Femur (tissue), 1 donor: ENCODE measurements at regions not wholly inside any gene's neighbourhood (a gene's known extent, or its start where the extent isn't known, plus 50 kb on each side); places are given as distances from the start of the nearest gene placed in this dataset.
A peak's percentile ranks its signal among the peaks of the same experiment; 100 is the strongest.
"Not testable (repeated sequence)": the region's sequence is repeated elsewhere in the genome, so short reads cannot be mapped to it uniquely, and the experiment has no call there.

Experiments
- DNase-seq: peaks from one replicate; pipeline ENCODE4 v3.0.0-alpha.2; 2017

DNA sequence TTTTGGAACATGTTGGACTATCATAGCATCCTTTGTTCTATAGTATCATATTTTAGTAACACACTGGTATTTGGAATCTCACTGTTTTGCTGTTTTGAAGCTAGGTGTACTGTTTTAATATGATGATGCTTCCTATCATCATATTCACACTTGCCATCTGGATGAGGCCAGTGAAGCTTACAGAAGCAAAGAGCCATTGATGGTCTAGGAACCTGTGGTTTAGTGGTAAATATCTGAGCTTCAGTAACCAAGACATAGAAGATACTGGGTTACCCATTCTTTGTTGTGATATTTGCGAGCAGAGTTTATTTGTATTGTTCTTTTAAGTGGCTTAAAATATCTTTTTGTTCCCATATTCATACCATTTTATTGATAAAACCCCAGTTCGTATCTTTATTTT is 304.1 kb downstream of the SATB1 start:
- DNase-seq, result no peak

DNA sequence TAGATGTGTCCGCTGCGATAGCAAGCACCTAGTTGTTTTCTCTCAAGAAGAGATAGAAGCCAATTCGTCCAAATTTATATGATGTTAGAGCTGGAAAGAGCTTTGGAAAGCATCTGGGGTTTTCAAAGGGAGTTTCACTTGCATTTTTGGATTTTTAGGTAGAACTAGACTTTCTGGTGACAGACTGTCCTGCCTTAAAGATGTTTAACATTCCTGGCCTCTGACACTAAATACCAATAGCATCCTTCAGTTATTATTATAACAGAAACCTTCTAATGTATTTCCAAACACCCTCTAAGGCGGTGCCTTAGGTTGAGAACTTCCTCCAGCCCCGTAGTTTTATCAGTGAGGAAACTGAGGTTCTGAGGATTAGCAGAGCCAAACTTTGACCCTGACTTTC is 305.3 kb downstream of the SATB1 start:
- DNase-seq, result no peak

DNA sequence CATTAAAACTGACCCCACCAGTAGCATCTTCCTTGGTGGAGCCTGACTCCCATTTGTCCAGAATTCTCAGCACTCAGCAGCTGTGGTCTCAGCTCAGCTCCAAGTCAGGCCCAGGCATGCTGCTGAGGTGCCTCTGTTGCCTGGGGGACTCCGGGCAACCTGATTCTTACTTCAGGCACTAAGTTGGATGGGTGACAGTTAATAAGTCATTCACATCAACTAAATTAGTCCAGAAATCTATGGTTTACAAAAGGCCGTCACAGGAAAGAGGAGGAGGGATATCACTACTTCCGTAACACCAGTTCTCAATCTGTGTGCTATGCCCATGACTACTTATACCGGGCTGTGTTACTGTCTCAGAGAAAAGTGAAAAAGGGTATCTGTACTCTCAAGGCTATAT is 310.2 kb downstream of the SATB1 start:
- DNase-seq, result no peak

DNA sequence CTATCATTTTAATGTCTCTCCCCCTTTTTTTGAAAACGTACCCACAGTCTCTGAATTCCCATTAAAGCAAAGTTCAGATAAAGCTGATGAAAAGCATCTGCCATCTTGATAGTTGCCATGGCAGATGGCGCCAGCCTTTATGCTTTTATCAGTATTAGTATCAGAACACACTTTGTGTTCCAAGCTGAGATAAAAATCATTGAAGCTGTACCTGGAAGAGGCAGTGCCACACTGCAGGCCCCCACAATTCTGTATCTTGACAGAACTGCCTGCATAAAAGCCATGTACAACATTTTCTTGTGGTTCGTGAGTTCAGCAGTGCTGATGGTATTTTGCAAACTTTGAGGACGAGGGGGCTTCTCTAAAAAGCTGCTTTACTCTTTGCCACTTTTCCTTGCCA is 311.7 kb downstream of the SATB1 start:
- DNase-seq, result no peak

DNA sequence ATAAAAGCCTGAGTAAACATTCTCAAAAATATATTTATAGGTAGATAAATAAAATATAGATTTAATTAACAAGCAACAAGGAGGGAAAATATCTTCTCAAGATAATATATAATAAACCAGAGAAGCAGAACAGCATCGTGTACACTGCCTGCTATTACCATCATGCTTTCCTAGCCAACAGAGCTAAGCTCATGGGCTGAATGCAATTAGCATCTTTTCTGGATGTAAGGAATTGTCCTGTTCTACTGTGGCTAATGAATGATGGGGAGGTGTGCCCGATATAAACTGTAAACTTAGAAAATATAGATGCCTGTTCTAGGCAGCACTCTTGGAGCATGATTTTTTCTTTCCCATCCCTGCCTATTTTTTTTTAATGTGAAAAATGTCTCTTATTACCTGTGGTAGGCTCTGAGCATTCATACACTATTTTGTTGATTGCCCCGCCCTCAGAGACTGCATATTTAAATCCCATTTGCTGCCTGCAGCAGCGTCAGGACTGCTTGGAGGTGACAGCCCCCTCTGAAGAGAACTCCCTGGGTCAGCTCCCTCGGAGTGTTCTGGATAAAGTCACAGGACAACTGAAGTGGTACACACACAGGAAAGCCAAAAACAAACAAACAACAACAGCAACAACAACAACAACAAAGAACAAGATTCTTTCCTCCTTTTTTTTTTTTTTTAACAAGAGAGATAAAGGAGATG is 312.3 kb downstream of the SATB1 start:
- DNase-seq, result no peak

DNA sequence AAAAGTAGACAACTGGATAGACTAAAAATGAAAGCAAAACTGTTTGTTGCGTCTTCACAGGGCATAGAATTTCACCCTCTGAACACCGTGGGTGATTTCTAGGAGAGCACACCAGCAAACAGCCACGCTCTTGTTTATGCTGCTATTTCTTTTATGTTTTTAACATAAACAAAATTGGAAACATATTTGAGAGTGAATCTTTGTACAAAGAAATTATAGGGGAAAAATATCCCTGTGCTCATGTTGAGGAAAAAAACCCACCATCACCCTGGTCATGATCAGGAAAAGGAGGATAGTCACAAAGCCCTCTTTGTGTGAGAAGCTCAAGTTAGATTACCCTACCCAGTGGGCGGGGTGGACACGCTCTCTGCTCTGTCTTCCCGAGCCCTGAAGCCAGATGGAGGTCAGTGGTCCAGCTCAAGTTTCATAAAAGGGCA is 313.3 kb downstream of the SATB1 start:
- DNase-seq, result peak; percentile 35

DNA sequence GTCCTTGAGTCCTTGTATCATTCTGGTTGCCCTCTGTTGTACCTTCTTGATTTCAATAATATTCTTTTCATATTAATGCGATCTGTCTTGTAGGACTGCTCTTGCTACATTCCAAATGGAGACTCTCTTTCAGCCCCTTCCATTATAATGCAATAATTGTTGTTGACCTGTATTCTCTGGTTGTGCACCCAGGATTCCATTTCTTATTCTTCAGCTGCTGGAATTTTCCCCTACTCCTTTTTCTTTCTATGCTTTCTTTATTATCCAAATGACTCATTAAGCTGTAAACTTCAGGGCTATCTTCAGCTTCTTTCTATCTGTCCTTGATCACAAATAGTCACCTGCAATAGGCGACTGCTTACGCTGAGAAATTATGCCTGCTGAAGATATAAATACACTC is 321.5 kb downstream of the SATB1 start:
- no peak for DNase-seq

DNA sequence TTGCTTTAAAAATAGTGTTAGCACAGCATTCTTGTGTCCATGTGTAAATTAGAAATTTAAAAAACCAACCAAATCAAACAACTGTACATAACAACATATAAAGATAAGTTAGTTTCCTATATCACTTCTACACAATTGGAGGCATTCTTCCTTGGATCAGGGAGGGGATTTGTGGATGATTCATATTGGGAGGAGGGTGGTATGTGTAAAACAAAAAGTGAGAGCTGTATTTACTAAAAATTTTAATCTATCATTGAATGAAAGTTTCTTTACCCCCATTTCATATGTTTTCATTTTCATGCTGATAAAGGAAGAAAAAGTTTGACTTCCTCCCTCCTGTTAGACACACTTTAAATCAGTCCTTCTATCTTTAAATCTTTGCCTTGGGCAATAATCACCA is 325.0 kb downstream of the SATB1 start:
- DNase-seq, result no peak

DNA sequence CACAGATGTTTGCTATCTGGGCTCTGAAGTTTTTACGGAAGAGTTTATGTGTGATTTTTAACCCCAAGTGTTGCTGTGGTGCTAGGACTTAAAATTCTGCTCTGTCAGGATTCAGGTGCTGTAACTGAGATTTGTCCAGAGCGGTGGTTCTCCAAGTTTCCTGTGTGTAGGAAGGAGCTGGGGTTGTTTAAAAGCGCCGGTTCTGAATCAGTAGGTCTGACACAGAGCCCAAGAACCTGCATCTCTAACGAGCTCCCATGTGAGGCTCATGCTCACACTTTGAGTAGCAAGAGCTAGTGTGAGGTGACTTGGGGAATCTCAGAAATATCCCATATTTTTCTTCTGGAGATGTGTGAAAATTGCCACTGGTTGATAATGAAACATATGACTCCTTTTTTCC is 325.5 kb downstream of the SATB1 start:
- DNase-seq, result no peak

DNA sequence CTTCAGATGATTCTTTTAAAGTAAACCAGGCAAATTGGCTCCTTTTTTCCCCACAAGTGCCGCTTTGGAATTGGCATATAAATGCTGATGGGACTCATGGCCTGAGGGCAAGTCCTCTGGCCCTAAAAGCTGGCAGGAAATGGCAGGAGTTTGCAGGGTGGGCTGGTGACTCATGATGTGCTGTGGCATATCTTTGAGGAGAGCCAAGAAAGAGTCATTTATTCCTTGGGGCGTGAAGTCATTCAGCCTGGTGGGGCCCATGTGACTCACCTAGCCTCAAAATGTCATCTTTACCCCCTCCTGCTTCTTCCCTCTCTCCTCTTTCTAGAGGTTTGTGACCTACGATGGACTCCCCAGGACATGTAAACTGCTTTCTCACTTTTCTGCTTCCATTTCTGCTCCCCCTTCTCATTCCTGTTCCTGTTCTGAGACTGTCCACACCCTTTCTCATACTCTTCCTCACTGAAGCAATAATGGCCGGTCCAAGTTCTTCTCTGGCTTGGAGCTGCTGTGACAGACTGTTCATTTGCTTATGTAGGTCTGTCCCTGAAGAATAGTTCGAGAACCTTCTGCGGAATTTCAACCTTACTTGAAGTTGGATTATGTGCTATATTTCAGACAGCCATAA is 326.1 kb downstream of the SATB1 start:
- DNase-seq, result no peak

DNA sequence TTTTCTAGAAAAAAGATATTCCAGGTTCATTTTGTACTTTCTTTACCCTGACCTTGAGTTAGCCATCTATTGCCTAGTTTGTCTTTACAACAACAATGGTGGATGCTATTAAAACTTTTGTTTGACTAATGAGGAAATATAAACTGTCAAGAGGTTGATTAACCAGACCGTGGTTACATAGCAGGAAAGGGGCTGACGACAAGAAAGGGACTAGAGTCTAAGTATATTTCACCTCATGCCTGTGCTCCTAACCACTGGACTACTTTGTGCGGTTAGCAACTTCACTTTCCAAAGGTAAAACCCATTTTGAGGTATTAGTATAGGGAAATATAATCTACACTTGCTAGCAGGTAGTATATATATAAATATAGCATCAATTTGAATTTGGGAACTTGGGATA is 327.1 kb downstream of the SATB1 start:
- DNase-seq, result no peak

DNA sequence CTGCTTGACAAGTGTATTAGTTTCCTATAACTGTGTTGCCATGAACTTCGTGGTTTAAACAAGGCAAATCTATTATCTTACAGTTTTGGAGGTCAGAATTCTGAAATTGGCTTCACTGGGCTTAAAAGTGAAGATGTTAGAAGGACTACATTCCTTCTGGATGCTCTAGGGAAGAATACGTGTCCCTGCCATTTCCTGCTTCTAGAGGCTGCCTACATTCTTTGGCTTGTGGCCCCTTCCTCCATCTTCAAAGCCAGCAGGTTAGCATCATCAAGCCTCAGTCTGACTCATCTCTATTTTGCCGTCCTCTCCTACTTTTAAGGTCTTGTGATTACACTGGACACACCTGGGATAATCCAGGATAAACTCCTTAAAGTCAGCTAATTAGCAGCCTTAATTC is 327.7 kb downstream of the SATB1 start:
- DNase-seq, result no peak

DNA sequence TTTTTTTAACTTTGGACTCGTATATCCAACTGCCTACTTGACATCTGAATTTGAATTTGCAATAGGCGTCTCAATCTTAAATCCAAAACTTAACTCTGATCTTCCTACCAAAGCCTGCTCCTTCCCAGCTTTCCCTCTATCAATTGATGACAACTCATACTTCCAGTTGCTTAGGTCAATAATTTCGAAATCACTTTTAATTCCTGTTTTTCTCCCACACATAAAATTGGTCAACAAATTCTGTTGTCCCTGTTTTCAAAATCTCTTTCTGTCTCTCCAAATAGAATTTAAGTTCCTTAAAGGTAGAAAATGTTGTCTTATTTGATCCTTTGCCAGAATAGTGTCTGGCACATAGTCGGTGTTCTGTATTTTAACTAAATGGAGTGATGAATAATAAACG is 332.4 kb downstream of the SATB1 start:
- DNase-seq, result no peak

DNA sequence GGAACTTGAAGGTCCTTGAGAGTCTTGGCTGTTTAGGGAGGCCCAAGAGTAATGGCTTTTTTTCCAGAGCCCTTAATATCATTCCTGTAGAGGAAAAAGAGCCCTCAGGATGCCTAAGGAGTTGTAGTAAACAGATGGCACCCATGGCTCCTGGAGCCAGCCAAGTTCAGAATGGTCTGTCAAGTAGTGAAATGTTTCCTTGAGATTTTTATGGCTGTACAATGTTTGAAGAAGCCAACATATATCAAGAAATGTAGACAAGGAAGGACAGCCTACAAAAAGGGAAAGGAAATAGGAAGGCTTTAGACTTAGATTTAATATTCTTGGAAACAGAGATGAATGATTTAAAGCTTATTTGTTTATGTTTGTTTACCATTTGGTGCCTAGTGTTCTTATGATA is 334.8 kb downstream of the SATB1 start:
- no peak for DNase-seq

DNA sequence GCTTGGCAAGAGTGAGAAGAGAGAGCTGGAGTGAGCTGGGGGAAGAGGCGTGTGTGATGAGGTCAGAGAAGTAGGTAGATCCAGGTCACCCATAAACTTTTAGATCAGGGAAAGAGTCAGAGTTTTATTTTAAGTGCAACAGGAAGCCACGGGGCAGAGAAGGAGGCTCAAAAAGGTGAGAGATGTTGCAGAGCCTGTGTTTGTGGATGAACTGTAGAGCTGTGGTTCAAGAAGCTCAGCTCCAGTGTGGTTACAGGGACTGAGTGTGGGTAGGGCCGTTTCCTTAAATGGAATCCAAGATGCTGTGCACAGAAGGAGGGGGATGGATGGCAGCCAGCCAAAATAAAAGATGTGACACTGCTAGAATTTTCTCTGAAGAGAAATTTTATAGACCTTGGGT is 337.2 kb downstream of the SATB1 start:
- DNase-seq, result no peak

DNA sequence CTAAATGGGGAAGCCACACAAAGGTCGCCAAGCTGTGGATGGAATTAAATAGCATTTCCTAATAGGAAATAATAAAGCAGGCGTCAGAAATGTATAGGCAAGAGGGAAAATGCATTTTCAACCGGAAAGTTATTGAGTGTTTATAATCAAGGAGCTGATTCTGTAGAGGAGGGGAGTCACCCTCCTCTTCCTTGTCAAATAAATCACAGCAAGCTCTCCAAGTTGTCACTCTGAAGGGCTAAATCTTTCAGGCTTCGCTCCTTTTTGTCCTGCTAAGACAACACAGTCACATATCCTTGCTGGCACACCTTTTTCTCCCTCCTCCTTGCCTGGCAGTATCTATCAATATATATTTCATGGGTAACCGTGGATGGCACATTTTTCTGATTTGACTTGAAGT is 338.4 kb downstream of the SATB1 start:
- DNase-seq, result no peak

DNA sequence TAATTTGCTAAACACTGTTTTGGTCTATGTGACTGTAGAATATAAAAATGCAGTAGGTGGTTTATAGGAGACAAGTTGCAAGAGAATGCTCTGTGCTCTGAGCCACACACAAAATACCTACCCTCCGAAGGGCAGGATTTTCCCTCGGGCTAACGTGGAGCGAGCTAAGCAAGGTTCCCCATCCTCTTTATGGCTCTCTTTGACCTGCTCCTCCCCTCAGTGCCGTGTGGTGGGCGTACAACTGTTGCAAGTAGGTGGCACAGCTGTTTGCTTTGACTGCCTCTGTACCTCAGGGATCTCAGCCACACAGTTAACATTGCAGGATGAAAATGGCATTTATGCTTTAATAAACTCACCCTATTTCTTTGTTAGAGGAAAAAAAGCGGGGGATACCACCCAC is 339.1 kb downstream of the SATB1 start:
- DNase-seq, result no peak

DNA sequence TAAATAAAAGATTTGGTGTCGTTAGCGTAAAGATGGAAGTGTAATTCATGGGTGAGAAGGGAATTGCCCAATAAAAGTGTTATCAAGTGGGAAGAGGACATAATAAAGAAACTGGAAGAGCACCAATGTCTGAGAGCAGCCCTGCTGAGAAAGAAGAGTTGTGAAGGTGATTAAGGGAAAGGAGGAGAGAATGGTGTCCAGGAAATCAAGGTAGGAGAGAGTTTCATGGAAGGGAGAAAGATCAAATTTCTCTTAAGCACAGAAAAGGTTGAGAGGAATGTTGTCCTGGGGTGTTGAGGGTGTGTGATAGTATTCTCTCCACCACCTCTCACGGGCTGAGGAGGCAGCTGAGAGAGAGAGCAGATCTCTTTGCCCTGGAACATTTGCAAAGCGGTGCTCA is 339.7 kb downstream of the SATB1 start:
- DNase-seq, result no peak

DNA sequence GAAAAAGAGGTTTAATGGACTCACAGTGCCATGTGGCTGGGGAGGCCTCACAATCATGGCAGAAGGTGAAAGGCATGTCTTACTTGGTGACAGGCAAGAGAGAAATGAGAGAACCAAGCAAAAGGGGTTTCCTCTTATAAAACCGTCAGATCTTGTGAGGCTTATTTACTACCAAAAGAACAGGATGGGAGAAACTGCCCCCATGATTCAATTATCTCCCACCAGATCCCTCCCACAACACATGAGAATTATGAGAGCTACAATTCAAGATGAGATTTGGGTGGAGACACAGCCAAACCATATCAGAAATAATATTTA is 340.8 kb upstream of the TBC1D5 start:
- not testable (repeated sequence) for DNase-seq

DNA sequence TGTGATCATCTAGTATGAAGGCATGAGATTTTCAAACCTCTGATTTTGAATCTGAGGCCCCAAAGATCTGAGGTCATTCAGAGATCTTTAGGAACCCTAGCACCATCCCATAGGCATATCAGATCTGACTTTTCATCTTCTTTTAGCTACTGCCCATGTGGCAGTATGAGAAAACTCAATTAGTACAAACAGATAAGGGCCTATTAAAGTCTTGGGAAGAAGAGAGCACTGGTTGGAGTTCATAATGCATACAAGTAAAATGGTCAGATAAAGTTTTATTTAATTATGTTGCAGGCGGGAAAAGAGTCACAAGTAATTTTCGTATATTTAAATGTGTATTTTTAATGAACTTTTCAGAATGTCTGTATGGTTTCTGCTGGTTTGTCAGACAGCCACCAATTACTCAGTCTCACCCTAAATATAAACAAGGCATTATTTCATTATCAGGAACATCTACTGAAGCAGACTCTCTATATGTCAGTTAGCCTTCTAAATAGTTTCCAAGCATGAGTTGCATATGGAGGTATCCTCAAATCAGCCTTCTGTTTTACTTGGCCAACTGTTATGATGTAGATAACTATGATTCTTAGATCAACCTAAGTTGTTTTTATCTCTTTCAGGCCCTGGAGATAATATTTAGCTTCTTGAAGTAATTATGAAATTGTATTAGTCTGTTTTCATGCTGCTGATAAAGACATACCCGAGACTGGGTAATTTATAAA is 340.3 kb upstream of the TBC1D5 start:
- no peak for DNase-seq

DNA sequence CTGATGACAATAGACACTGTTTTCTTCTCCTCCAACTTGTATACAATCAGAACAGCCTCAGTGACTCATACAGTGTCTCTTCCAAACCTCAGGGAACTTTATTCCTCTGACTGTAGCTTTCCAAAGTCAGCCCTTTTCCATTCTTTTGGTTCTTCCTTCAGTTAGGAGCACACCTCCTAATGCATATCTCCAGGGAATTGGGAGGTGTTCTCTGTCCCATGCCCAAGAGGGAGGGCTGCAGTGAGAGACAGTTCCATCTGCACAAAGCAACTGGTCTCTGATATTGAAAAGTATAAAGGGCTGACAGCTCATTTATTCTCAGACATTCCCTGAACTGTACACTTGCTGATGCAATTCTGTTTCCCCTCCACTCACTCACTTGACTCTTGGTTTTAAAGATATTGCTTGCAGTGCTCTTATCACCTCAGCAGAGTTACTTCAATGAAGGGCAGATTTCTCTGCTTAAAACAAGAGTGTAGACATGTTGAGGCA is 337.8 kb upstream of the TBC1D5 start:
- no peak for DNase-seq

DNA sequence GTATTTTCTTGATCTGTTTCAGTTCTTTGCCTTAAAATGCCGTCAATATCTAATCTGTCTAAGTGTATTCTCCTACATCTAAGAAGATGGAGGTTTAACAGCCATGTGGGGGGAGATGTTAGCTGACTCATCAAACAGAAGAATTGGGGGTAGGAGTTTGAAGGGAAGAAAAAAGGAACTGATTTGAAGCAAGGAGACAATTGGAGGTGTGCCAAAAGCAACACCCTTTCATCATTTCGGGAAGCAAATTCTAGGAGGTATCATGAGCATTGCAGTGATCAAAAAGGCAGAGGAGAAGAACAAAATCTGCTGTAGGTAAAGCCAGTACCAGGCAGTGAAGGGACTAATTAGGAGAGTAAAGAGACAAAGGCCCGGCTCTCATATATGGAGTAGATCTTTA is 337.3 kb upstream of the TBC1D5 start:
- no peak for DNase-seq

DNA sequence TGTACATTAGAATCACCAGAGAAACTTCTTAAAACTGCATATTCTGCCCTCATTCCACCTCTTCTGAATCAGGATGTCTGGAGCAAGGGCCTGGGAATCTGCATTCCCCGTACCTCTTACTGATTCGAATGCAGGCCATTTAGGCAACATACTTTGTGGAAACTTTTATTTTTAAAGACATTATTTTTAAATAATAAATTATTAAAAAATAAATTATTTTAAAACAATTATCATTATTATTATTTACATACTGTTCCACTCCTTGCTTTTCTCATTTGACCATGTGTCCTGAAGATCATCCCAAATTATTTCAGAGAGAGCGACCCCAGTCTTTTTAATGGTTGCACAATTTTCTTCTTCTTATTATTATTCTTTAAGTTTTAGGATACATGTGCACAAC is 336.6 kb upstream of the TBC1D5 start:
- no peak for DNase-seq

DNA sequence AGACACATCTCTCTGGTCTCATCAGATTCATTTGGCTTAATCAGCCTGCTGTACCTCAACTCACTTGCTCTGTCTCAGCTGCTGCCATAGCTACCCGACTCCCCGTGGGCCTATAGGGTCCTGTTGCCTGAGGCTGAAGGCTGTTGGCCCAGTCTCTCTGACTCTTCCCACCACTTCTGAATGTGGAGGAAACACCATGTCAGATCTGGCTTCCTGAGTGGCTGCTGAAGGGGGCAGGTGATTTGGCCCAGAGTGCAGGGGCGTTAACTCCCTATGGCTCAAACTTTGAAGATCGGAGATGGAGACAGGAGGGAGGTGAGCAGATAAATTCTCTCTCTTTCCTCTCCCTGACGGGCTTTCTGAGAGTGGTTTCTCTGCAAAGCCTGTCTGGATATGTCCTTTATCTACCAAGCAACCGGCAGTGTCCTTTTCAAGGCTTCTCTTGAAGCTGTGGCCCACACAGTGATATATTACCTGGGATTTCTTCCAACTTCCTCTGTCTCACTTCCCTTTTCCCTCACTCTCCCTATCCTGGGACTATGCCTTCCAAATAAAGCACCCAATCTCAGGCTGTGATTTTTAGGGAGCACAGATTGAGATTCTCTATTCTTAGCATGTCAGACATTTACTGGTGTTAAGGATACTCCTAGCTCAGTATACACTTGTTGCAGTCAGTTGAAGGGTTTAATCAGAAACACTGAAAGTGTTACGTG is 334.9 kb upstream of the TBC1D5 start:
- no peak for DNase-seq
